ENCODE measurements at regions not wholly inside any gene's neighbourhood (a gene's known extent, or its start where the extent isn't known, plus 50 kb on each side); places are given as distances from the start of the nearest gene placed in this dataset.
A peak's percentile ranks its signal among the peaks of the same experiment; 100 is the strongest.

GRCh38 chr4:14180983-14181601 is 553.6 kb upstream of the BOD1L1 start:
- TF ChIP-seq GATA2 (IDR thresholded peaks at IDR 0.05; ENCODE audit: low read depth, low read length) (no peak), GATA3 (IDR thresholded peaks at IDR 0.05; ENCODE audit: low read depth, low read length) (no peak)

GRCh38 chr4:14182148-14182547 is 554.6 kb upstream of the BOD1L1 start:
- TF ChIP-seq GATA2 (IDR thresholded peaks at IDR 0.05; ENCODE audit: low read depth, low read length) (no peak), GATA3 (IDR thresholded peaks at IDR 0.05; ENCODE audit: low read depth, low read length) (no peak)

DNA sequence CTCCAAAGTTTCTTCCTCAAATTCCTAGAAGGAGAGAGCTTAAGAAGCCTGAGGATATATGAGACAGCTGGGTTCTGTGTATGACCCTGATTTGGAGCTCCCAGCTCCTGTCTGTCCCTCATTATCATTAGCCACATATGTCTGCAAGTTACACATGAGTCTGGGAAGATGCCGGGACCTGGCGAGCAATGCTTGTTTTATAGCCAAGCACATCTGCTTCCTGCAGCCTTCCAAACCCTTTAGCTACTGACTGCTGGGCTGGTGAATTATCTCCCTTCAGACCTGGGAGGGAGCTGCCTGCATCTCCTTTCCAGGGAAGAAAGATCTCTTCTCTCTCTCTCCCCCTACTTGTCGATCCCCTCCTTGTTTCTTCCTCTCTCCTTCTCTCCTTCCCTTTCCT is 556.7 kb upstream of the BOD1L1 start:
- TF ChIP-seq GATA3 (IDR thresholded peaks at IDR 0.05; ENCODE audit: low read depth, low read length) (no peak), GATA2 (IDR thresholded peaks at IDR 0.05; ENCODE audit: low read depth, low read length) (0 out of 2 replicates have a peak, but pooled peaks have one; percentile 7)

- no peak for TF ChIP-seq GATA2 (IDR thresholded peaks at IDR 0.05; ENCODE audit: low read depth, low read length)
Observed at GRCh38 chr4:14184767-14185166, 557.2 kb upstream of the BOD1L1 start.

DNA sequence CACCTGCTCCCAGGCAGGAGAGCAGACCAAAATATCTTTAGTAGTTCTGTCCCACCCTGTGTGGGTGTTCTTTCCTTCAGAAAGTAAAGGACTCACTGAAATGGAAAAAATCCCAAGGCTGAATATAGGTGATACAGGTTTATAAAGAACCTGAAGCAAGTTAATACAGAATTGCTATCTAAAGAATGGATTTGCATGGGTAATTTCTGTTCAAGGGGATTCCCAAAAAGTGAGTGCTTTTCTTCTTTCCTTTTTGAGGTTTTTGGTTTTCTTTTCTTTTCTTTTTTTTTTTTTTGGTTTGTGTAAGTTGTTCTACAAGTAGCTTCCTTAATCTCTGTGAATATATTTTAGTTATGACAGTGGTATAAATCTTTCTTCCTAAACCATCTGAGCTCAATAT is 560.7 kb upstream of the BOD1L1 start:
- TF ChIP-seq GATA2 (IDR thresholded peaks at IDR 0.05; ENCODE audit: low read depth, low read length) (no peak), GATA3 (IDR thresholded peaks at IDR 0.05; ENCODE audit: low read depth, low read length) (no peak)

DNA sequence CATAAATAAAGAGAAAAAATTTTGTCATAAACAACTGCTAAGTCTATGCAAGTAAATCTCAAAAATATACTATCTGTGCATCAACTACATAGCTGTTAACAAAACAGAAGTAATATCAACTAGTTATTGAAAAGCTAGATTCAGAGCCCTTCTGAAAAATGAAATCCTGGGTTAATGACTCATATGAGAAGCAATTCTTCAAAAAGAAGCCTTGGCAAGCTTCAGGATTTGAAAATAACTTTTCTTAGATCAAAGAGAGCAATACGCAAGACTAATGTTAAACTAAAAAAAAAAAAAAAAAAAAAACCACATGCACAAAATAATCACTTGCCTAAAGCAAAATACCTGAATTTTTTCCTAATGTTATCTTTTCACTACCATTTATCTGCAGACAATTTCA is 566.1 kb upstream of the BOD1L1 start:
- no peak for TF ChIP-seq GATA2 (IDR thresholded peaks at IDR 0.05; ENCODE audit: low read depth, low read length)
- TF ChIP-seq GATA3 (IDR thresholded peaks at IDR 0.05; ENCODE audit: low read depth, low read length) = no peak

GRCh38 chr4:14196131-14196530 is 568.6 kb upstream of the BOD1L1 start:
- TF ChIP-seq GATA2 (IDR thresholded peaks at IDR 0.05; ENCODE audit: low read depth, low read length) = no peak
- TF ChIP-seq GATA3 (IDR thresholded peaks at IDR 0.05; ENCODE audit: low read depth, low read length) = no peak

DNA sequence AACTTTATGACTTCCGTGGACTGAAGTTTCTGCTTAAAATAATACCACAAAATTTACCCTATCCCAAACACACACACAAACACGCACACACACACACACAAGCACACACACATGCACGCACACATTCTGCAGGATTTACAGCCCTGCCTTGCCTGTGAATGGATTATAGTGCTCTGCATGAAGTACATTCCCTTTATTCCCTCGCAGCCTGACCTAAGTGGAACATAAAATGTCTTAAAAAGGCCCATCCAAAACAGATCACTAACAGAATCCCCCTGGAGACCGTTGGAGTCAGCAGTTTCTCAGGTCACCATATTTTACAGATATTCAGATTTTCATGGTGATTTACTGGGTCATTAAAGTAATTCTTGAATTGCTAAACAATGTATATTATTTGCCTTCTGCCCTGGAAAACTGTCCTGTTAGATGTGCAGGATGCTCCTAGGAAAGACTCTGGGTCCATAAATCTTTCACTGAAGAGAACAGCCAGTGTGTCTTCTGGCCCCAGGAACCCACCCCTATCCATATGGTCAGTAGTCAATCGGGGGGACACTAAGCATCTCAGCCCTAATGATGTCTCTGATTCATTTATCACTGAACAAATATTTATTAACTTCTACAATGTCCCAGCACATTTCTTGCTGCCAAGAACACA is 587.7 kb upstream of the BOD1L1 start:
- TF ChIP-seq GATA3 (IDR thresholded peaks at IDR 0.05; ENCODE audit: low read depth, low read length) (no peak), GATA2 (IDR thresholded peaks at IDR 0.05; ENCODE audit: low read depth, low read length) (no peak)

DNA sequence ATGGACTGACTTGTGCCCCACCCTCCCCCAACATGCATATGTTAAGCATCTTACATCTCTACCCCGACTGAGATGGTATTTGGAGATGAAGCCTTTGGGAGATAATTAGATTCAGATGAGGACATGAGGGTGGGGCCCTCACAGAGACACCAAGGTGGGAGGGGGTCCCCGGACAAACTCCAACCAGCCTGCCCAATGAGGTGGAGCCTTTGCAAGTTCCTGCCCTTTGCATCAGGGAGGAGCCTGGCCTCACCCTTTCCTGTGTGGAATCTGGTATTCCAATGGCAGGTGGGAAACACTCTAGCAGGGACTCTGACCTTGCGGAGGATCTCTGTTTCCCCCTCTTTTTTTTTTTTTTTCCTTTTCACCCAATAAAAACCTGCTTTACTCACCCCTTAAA is 589.9 kb upstream of the BOD1L1 start:
- TF ChIP-seq GATA3 (IDR thresholded peaks at IDR 0.05; ENCODE audit: low read depth, low read length) (no peak), GATA2 (IDR thresholded peaks at IDR 0.05; ENCODE audit: low read depth, low read length) (no peak)

- TF ChIP-seq GATA2 (IDR thresholded peaks at IDR 0.05; ENCODE audit: low read depth, low read length) (no peak), GATA3 (IDR thresholded peaks at IDR 0.05; ENCODE audit: low read depth, low read length) (no peak)
Observed at GRCh38 chr4:14218641-14219040, 591.1 kb upstream of the BOD1L1 start.

DNA sequence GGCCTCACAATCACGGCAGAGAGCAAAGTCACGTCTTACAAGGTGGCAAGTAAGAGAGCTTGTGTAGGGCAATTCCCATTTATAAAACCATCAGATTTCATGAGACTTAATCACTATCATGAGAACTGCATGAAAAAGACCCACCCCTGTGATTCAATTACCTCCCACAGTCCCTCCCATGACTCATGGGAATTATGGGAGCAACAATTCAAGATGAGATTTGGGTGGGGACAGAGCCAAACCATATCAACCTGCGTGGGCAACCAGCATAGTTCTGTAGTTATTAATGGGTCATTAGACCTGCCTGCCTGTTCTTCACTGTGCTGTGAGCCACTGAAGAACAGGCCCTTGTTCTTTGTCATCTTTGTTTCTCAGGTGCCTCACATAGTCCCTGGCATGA is 593.7 kb upstream of the BOD1L1 start:
- TF ChIP-seq GATA3 (IDR thresholded peaks at IDR 0.05; ENCODE audit: low read depth, low read length) = no peak
- no peak for TF ChIP-seq GATA2 (IDR thresholded peaks at IDR 0.05; ENCODE audit: low read depth, low read length)

- TF ChIP-seq GATA3 (IDR thresholded peaks at IDR 0.05; ENCODE audit: low read depth, low read length) (no peak), GATA2 (IDR thresholded peaks at IDR 0.05; ENCODE audit: low read depth, low read length) (no peak)
Observed at GRCh38 chr4:14222377-14223029, 595.0 kb upstream of the BOD1L1 start.

GRCh38 chr4:14223461-14223860 is 595.9 kb upstream of the BOD1L1 start:
- no peak for TF ChIP-seq GATA2 (IDR thresholded peaks at IDR 0.05; ENCODE audit: low read depth, low read length)
- no peak for TF ChIP-seq GATA3 (IDR thresholded peaks at IDR 0.05; ENCODE audit: low read depth, low read length)

DNA sequence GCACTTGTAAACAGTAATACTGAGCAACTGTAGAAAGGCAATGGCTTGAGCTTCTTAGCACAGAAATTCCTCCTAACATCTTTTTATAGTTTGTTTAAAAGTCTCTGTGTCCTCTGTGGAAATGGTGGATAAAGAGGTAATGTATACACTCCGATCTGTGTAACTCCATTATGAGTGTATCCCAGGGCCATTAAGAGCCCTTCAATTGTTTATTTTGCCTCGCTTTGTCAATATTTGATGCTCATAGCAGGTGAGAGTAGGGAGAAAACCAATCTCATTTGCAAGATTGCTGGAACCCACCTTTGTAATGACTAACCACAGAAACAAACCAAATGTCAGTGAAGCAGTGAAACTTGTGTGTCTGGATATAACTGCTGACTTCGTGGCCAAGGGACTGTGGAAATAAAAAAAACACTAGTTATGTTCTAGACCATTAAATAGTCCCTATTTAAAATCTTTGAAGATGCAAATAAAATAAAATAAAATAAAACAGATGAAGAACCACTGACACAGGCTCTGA is 598.2 kb upstream of the BOD1L1 start:
- no peak for TF ChIP-seq GATA3 (IDR thresholded peaks at IDR 0.05; ENCODE audit: low read depth, low read length)

GRCh38 chr4:14233126-14233525 is 605.6 kb upstream of the BOD1L1 start:
- TF ChIP-seq GATA3 (IDR thresholded peaks at IDR 0.05; ENCODE audit: low read depth, low read length) = no peak
- TF ChIP-seq GATA2 (IDR thresholded peaks at IDR 0.05; ENCODE audit: low read depth, low read length) = no peak

Measured in SH-SY5Y (cell line).